ENCODE measurements at regions not wholly inside any gene's neighbourhood (a gene's known extent, or its start where the extent isn't known, plus 50 kb on each side); places are given as distances from the start of the nearest gene placed in this dataset.

DNA sequence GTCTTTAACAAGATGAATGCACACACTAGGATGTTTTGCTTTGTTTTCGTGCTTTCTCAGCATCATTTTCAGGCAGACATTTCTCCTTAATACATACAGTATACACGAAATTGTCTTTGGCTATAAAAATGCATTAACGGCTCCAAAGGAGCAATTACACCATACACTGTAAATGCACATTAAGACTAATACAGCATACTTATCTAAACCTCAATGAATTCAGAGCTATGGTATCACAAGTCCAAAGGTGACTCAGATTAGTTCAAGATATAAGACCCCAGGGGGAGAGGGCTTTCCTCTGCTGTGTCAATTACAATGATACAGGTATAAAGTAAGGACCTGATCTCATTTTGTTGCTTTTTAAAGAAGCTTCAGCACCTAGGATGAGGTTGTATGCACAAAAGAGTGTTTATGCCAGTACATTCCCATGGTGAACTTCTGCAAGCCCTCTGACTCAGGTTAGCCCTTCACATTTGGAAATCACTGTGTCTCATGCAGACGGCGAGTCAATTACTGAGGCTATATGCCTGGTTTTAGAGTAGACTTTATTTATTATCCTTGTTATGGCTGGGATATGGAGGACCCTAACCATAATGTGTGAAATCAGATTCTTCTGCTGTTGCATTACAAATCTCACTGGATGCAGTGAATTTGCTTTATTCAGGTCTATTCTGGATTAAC is 233.3 kb downstream of the ZNF608 start:
- Histone ChIP-seq H3K27ac (no peak overlapping the region), H3K36me3 (no peaks in the 10 kb centered on the region), H3K4me3 (no peak overlapping the region), H3K9me3 (no peaks in the 10 kb centered on the region), H3K27me3 (no peaks in the 10 kb centered on the region), H3K4me1 (no peaks in the 10 kb centered on the region), H3K9ac (ENCODE audit: low read depth in 2 of 2, low read length in 2 of 2) (no peak overlapping the region)
- DNase-seq = no peak
- intact Hi-C loops (cut with DNase I) = no loop called here
- TF ChIP-seq, protein P1, sequence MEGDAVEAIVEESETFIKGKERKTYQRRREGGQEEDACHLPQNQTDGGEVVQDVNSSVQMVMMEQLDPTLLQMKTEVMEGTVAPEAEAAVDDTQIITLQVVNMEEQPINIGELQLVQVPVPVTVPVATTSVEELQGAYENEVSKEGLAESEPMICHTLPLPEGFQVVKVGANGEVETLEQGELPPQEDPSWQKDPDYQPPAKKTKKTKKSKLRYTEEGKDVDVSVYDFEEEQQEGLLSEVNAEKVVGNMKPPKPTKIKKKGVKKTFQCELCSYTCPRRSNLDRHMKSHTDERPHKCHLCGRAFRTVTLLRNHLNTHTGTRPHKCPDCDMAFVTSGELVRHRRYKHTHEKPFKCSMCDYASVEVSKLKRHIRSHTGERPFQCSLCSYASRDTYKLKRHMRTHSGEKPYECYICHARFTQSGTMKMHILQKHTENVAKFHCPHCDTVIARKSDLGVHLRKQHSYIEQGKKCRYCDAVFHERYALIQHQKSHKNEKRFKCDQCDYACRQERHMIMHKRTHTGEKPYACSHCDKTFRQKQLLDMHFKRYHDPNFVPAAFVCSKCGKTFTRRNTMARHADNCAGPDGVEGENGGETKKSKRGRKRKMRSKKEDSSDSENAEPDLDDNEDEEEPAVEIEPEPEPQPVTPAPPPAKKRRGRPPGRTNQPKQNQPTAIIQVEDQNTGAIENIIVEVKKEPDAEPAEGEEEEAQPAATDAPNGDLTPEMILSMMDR (IDR thresholded peaks at IDR 0.05) = no peak

GRCh38 chr5:124512236-124512635 is 234.2 kb downstream of the ZNF608 start:
- no peak overlapping the region for H3K9ac ChIP-seq (ENCODE audit: low read depth in 2 of 2, low read length in 2 of 2)
- H3K4me1 ChIP-seq = no peaks in the 10 kb centered on the region
- H3K4me3 ChIP-seq = no peak overlapping the region
- no peaks in the 10 kb centered on the region for H3K27me3 ChIP-seq
- no peak for DNase-seq
- H3K9me3 ChIP-seq = no peaks in the 10 kb centered on the region
- TF ChIP-seq, protein P1 (IDR thresholded peaks at IDR 0.05) = no peak
- H3K27ac ChIP-seq = no peak overlapping the region
- intact Hi-C loops (cut with DNase I) = no loop called here
- H3K36me3 ChIP-seq = no peaks in the 10 kb centered on the region

GRCh38 chr5:124511791-124512190 is 234.6 kb downstream of the ZNF608 start:
- Histone ChIP-seq H3K27me3 (no peaks in the 10 kb centered on the region), H3K36me3 (no peaks in the 10 kb centered on the region), H3K9ac (ENCODE audit: low read depth in 2 of 2, low read length in 2 of 2) (no peak overlapping the region), H3K4me1 (no peaks in the 10 kb centered on the region), H3K9me3 (no peaks in the 10 kb centered on the region), H3K27ac (no peak overlapping the region), H3K4me3 (no peak overlapping the region)
- TF ChIP-seq, protein P1 (IDR thresholded peaks at IDR 0.05) = no peak
- no peak for DNase-seq
- intact Hi-C loops (cut with DNase I) = no loop called here

DNA sequence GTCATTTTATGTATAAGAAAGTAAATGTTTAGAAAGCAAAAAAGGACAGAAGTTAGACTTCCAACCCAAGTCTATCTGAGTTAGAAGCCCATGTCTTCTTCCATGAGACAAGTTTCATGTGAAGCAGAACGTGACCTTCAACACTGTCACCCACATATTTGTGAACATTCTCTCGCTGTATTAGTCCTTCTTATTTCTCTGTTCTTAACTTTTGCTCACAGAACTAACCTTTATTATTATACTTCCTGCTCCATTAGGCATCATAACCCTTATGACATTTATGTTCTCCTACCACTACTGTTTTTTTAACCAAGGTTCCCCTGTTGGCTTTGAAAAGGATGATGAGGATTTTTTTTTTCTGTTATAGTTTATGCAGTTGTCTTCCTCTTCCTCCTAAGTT is 238.8 kb downstream of the ZNF608 start:
- intact Hi-C loops (cut with DNase I) = no loop called here
- Histone ChIP-seq H3K4me1 (no peaks in the 10 kb centered on the region), H3K4me3 (no peak overlapping the region), H3K9ac (ENCODE audit: low read depth in 2 of 2, low read length in 2 of 2) (no peak overlapping the region), H3K27ac (no peak overlapping the region), H3K36me3 (no peaks in the 10 kb centered on the region), H3K27me3 (no peaks in the 10 kb centered on the region), H3K9me3 (no peaks in the 10 kb centered on the region)
- no peak for DNase-seq
- TF ChIP-seq, protein P1 (IDR thresholded peaks at IDR 0.05) = no peak

- no peak overlapping the region for H3K9ac ChIP-seq (ENCODE audit: low read depth in 2 of 2, low read length in 2 of 2)
- no peak overlapping the region for H3K4me3 ChIP-seq
- no peak for DNase-seq
- no peaks in the 10 kb centered on the region for H3K27me3 ChIP-seq
- H3K9me3 ChIP-seq = no peaks in the 10 kb centered on the region
- no peaks in the 10 kb centered on the region for H3K4me1 ChIP-seq
- intact Hi-C loops (cut with DNase I) = no loop called here
- no peaks in the 10 kb centered on the region for H3K36me3 ChIP-seq
- TF ChIP-seq, protein P1 (IDR thresholded peaks at IDR 0.05) = no peak
- no peak overlapping the region for H3K27ac ChIP-seq
Measured at GRCh38 chr5:124504081-124504916, 242.1 kb downstream of the ZNF608 start.

Data from colonic mucosa (tissue), 4 donors.